Hepatocyte (in vitro differentiated cells): ENCODE measurements at regions not wholly inside any gene's neighbourhood (a gene's known extent, or its start where the extent isn't known, plus 50 kb on each side); places are given as distances from the start of the nearest gene placed in this dataset.

Source experiments
- DNase-seq: peaks from one replicate; pipeline ENCODE4 v3.0.0-alpha.2; 2016; ENCODE audit warnings: low spot score
- H2AFZ ChIP-seq: fragments of 200-600 bp; sonication (generic); 2 replicates; pipeline ENCODE4 v1.6.0; 2016; ENCODE audit warnings: antibody characterized with exemption, mild to moderate bottlenecking
- H3K27ac ChIP-seq: fragments of 200-600 bp; sonication (generic); 2 replicates; pipeline ENCODE4 v1.5.1; 2016; ENCODE audit warnings: mild to moderate bottlenecking
- H3K27me3 ChIP-seq: fragments of 200-600 bp; sonication (generic); 2 replicates; pipeline ENCODE4 v1.6.1; 2016
- H3K36me3 ChIP-seq: fragments of 200-600 bp; sonication (generic); replicated peaks from 2 replicates; pipeline ENCODE4 v1.5.1; 2016; ENCODE audit warnings: low read depth; ENCODE audit not compliant: insufficient read depth
- H3K4me1 ChIP-seq: fragments of 200-600 bp; sonication (generic); 2 replicates; pipeline ENCODE4 v1.5.1; 2016; ENCODE audit warnings: mild to moderate bottlenecking, moderate library complexity; ENCODE audit not compliant: insufficient read depth
- H3K4me2 ChIP-seq: fragments of 200-600 bp; sonication (generic); 2 replicates; pipeline ENCODE4 v1.6.0; 2016
- H3K4me3 ChIP-seq: fragments of 200-600 bp; sonication (generic); 2 replicates; pipeline ENCODE4 v1.5.1; 2016; ENCODE audit warnings: mild to moderate bottlenecking
- H3K79me2 ChIP-seq: fragments of 200-600 bp; sonication (generic); 2 replicates; pipeline ENCODE4 v1.6.0; 2017; ENCODE audit warnings: mild to moderate bottlenecking
- H3K9me2 ChIP-seq: fragments of 200-600 bp; sonication (generic); replicated peaks from 2 replicates; pipeline ENCODE4 v1.6.0; 2017; ENCODE audit warnings: mild to moderate bottlenecking; ENCODE audit not compliant: insufficient read depth
- H3K9me3 ChIP-seq: fragments of 200-600 bp; sonication (generic); 2 replicates; pipeline ENCODE4 v1.5.1; 2016; ENCODE audit warnings: low read depth, mild to moderate bottlenecking
- H4K20me1 ChIP-seq: fragments of 200-600 bp; sonication (generic); 2 replicates; pipeline ENCODE4 v1.6.0; 2016; ENCODE audit warnings: mild to moderate bottlenecking; ENCODE audit not compliant: insufficient read depth, poor library complexity, severe bottlenecking
- CTCF ChIP-seq: fragments of 200-600 bp; sonication (generic); IDR thresholded peaks from 2 replicates; pipeline ENCODE4 v1.5.1; 2016; ENCODE audit warnings: antibody characterized with exemption, mild to moderate bottlenecking; ENCODE audit not compliant: poor library complexity
- EZH2 ChIP-seq: fragments of 200-600 bp; sonication (generic); IDR thresholded peaks from 2 replicates; pipeline ENCODE4 v1.6.1; 2016; ENCODE audit warnings: antibody characterized with exemption, mild to moderate bottlenecking, borderline replicate concordance
- EZH2phosphoT487 ChIP-seq: fragments of 200-600 bp; sonication (generic); IDR thresholded peaks from one replicate; pipeline ENCODE4 v1.6.1; 2018; ENCODE audit warnings: antibody characterized with exemption, mild to moderate bottlenecking, low read depth, moderate library complexity; ENCODE audit not compliant: unreplicated experiment, severe bottlenecking
- WGBS: methylation state at CpG from one replicate; pipeline ENCODE4 v1.1.6; 2016; ENCODE audit warnings: low lambda C conversion rate; ENCODE audit errors: missing lambda C conversion rate; 5-methylcytosine and 5-hydroxymethylcytosine counted together

DNA sequence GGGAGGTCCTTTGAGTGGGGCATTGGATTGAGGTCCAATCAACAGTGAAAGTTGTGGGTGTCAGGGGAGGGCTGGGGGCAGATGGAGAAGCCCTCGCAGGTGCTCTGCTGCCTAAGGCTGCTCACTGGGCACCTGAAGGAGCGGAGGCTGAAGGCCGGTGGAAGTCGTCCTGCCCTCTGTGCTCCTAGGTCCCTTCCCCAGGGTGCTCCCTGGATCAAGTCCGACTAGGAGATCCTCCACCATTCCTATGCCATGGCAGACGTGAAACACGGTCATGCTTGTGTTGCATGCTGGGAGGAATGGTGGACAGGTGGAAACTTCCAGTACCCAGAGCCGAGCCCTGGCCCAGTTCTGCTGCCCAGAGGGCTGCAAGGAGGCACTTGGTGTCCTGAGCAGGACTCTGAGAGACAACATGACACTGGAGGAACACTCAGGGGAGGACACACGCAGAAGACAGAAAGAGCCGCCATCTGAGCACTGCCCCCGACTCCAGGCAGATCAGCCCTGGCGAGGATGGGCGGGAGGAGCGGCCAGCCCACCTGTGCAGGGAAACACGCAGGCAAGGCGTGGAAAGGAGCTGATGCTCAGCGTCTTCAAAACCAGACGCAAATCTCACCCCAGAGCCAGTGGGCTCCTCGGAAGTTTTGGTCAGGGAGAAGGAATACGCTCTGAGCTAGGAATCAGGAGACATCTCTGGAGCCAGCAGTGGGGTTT lies 786.8 kb downstream of the BRD1 start:
- Histone ChIP-seq H2AFZ (no peak overlapping the region), H3K4me3 (no peak overlapping the region), H3K4me1 (no peaks in the 10 kb centered on the region), H3K79me2 (no peaks in the 10 kb centered on the region), H3K36me3 (no peaks in the 10 kb centered on the region), H3K4me2 (no peak overlapping the region), H3K27me3 (no peaks in the 10 kb centered on the region), H3K9me2 (no peaks in the 10 kb centered on the region), H3K9me3 (no peaks in the 10 kb centered on the region), H4K20me1 (no peaks in the 10 kb centered on the region), H3K27ac (no peak overlapping the region)
- DNase-seq: no peak
- WGBS: 93% methylated on average over 20 of the region's 20 CpGs
- no peak for TF ChIP-seq CTCF
- TF ChIP-seq EZH2phosphoT487: no peak
- TF ChIP-seq EZH2: no peak

DNA sequence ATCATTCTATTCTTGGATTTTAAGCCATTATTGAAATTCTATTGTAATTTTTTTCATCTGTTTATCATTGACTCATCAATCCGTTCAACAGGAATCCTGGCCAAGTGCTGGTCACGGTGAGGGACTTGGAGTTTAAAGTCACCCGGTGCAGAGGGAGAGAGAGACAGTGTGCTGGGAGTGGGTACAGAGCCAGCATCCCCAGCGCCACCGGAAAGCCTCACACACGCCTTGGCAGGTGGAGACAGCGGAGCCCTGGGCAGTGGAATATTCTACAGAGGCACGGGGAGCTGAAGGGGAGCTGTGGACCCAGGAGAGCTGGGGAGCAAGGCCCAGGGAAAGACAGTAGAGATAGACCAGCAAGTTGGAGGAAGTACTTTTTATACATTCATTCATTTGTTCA lies 787.6 kb downstream of the BRD1 start:
- no peaks in the 10 kb centered on the region for H4K20me1 ChIP-seq
- H3K79me2 ChIP-seq: no peaks in the 10 kb centered on the region
- H3K27me3 ChIP-seq: no peaks in the 10 kb centered on the region
- no peaks in the 10 kb centered on the region for H3K4me1 ChIP-seq
- no peaks in the 10 kb centered on the region for H3K9me3 ChIP-seq
- H2AFZ ChIP-seq: no peak overlapping the region
- 74% methylated on average over 8 of the region's 8 CpGs for WGBS
- no peak for DNase-seq
- H3K27ac ChIP-seq: no peak overlapping the region
- no peaks in the 10 kb centered on the region for H3K9me2 ChIP-seq
- TF ChIP-seq EZH2phosphoT487 (no peak), EZH2 (no peak), CTCF (no peak)
- H3K4me2 ChIP-seq: no peak overlapping the region
- no peaks in the 10 kb centered on the region for H3K36me3 ChIP-seq
- no peak overlapping the region for H3K4me3 ChIP-seq

DNA sequence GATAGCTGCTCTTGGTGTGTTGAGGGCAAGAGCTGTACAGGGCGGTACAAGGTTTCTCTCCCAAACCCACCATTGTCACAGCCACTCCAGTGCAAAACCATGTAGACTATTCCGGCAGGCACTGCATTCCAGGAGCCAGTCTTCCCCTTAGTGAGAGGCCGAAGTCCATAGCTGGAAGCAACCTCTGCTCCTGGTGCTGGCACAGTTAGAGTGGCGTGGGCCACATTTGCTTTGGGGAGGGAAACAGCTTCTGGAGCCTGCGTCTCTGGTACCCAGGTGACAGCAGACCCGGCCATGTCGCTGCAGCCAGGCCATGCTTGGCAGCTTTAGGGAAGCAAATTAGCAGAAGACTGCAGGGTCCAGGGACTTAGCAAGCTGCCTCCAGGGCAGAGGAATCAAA lies 788.0 kb downstream of the BRD1 start:
- Histone ChIP-seq H3K27ac (no peak overlapping the region), H4K20me1 (no peaks in the 10 kb centered on the region), H3K9me3 (no peaks in the 10 kb centered on the region), H3K4me2 (no peak overlapping the region), H2AFZ (no peak overlapping the region), H3K4me3 (no peak overlapping the region), H3K36me3 (no peaks in the 10 kb centered on the region), H3K4me1 (no peaks in the 10 kb centered on the region), H3K27me3 (no peaks in the 10 kb centered on the region), H3K79me2 (no peaks in the 10 kb centered on the region), H3K9me2 (no peaks in the 10 kb centered on the region)
- no peak for TF ChIP-seq EZH2phosphoT487
- no peak for TF ChIP-seq EZH2
- no peak for TF ChIP-seq CTCF
- no peak for DNase-seq
- 61% methylated on average over 7 of the region's 7 CpGs for WGBS
